ENCODE measurements at regions not wholly inside any gene's neighbourhood (a gene's known extent, or its start where the extent isn't known, plus 50 kb on each side); places are given as distances from the start of the nearest gene placed in this dataset.

- Mint-ChIP-seq H3K4me1 (no peaks in the 10 kb centered on the region), H3K9me3 (no peaks in the 10 kb centered on the region), H3K4me3 (no peak overlapping the region), H3K27ac (no peak overlapping the region), H3K36me3 (no peaks in the 10 kb centered on the region), H3K27me3 (peaks cover 24% of the 10 kb centered on the region)
- no peak for ATAC-seq
These were observed 358.0 kb downstream of the ENC1 start for GRCh38 chr5:74282490-74282889.

DNA sequence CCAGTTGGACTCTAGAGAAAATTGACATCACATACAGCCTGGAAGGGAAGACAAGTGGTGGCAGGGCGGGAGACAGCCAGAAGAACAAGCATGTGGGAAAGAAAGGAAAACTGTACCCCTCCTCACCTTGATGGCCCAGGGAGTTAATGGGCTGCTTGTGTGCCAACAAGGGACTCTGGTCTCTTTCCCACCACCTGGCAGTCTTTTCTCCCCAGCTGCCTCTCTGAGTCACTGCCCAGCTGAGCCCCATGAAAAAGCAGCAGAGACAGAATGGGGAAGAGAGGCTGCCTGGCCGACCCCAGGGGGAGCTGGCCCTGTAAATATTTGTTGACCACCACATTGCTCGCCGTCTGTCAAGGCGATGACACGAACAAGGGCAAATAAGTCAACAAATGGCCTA lies 359.4 kb downstream of the ENC1 start:
- H3K4me1 Mint-ChIP-seq = no peaks in the 10 kb centered on the region
- H3K27me3 Mint-ChIP-seq = peaks cover 37% of the 10 kb centered on the region
- H3K9me3 Mint-ChIP-seq = no peaks in the 10 kb centered on the region
- H3K27ac Mint-ChIP-seq = no peak overlapping the region
- H3K36me3 Mint-ChIP-seq = no peaks in the 10 kb centered on the region
- no peak for ATAC-seq
- no peak overlapping the region for H3K4me3 Mint-ChIP-seq

DNA sequence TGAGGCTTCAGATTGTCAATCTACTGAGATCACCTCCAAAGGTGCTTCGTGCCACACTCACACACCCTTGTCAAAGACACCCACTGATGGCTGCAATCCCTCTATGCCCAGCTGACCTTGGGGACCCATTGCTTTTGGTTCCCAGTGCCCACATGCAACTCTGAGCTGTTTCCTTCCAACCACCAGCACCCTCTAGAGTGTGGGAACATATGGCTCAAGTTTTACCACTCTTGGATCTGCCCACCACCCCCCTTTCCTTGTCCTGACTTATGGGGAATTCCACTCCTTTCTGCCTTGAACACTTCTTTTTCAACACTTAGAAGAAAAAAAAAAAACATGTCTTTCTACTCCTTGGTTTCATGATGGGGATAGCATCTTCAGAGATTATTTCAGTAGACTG lies 360.2 kb downstream of the ENC1 start:
- no peak overlapping the region for H3K4me3 Mint-ChIP-seq
- H3K27me3 Mint-ChIP-seq = peaks cover 39% of the 10 kb centered on the region
- H3K9me3 Mint-ChIP-seq = no peaks in the 10 kb centered on the region
- H3K27ac Mint-ChIP-seq = no peak overlapping the region
- H3K36me3 Mint-ChIP-seq = no peaks in the 10 kb centered on the region
- H3K4me1 Mint-ChIP-seq = no peaks in the 10 kb centered on the region
- no peak for ATAC-seq

DNA sequence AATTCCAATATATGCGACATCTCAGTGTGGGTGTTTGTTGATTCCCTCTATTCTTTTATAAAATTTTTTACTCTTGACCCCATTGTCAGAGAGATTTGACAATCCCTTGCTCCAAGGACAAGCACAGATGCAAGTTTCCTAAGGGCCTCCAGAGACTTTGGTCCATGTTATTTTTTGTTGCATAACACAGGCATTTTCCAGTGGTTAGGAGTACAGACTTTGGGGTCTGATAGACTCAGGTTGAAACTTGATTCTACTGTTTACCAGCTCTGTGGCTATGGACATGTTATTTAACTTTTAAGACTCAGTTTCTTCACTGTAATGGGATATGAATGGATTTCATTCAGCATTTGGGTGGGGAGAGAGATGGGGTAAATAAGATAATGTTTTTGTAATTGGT lies 361.3 kb downstream of the ENC1 start:
- no peak for ATAC-seq

GRCh38 chr5:74277418-74277817 lies 363.1 kb downstream of the ENC1 start:
- ATAC-seq = no peak
- peaks cover 30% of the 10 kb centered on the region for H3K27me3 Mint-ChIP-seq
- H3K36me3 Mint-ChIP-seq = no peaks in the 10 kb centered on the region
- no peak overlapping the region for H3K27ac Mint-ChIP-seq
- H3K9me3 Mint-ChIP-seq = no peaks in the 10 kb centered on the region
- no peaks in the 10 kb centered on the region for H3K4me1 Mint-ChIP-seq
- H3K4me3 Mint-ChIP-seq = no peak overlapping the region

More for the DNA sequence above, 361.3 kb downstream of the ENC1 start:
- Mint-ChIP-seq H3K4me1 (no peaks in the 10 kb centered on the region), H3K9me3 (no peaks in the 10 kb centered on the region), H3K36me3 (no peaks in the 10 kb centered on the region), H3K4me3 (no peak overlapping the region), H3K27ac (no peak overlapping the region), H3K27me3 (peaks cover 32% of the 10 kb centered on the region)

GRCh38 chr5:74275171-74275992 lies 365.1 kb downstream of the ENC1 start:
- ATAC-seq = no peak
- Mint-ChIP-seq H3K27ac (no peak overlapping the region), H3K9me3 (no peaks in the 10 kb centered on the region), H3K36me3 (no peaks in the 10 kb centered on the region), H3K4me3 (no peak overlapping the region), H3K4me1 (no peaks in the 10 kb centered on the region), H3K27me3 (peaks cover 30% of the 10 kb centered on the region)

- Mint-ChIP-seq H3K4me1 (no peaks in the 10 kb centered on the region), H3K27ac (no peak overlapping the region), H3K27me3 (peaks cover 33% of the 10 kb centered on the region), H3K36me3 (no peaks in the 10 kb centered on the region), H3K9me3 (no peaks in the 10 kb centered on the region), H3K4me3 (no peak overlapping the region)
- ATAC-seq = no peak
These were observed 366.2 kb downstream of the ENC1 start for GRCh38 chr5:74274326-74274725.

DNA sequence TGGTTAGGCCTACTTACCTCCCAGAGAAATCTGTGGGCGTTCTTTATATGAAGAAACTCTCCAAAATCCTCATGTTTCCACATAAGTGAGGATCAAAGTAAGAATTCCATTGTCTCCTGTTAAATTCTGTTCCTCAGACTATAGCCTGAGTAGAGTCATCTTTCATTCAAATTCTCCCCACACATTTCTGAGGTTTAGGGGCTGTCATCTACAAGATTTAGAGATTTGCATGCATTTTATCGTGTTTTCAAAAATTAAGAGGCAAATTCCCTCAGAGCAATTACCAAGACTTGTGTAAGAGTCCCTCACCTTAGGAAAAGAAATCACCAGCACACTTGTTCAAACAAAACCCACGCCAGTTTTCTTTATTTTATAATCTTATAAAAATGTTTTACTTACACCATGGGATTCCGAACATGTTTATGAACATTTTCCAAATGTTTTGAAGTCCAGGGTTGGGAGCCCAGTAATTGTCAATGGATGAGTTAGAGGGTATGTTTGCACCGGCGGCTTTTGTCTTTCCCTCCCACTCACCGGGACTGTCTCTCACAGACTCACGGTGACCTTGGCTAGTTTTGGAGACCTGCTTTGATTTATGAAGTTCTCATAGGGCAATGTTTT lies 367.6 kb downstream of the ENC1 start:
- no peak overlapping the region for H3K27ac Mint-ChIP-seq
- no peaks in the 10 kb centered on the region for H3K4me1 Mint-ChIP-seq
- ATAC-seq = no peak
- H3K36me3 Mint-ChIP-seq = no peaks in the 10 kb centered on the region
- no peaks in the 10 kb centered on the region for H3K9me3 Mint-ChIP-seq
- H3K4me3 Mint-ChIP-seq = no peak overlapping the region
- peaks cover 25% of the 10 kb centered on the region for H3K27me3 Mint-ChIP-seq

DNA sequence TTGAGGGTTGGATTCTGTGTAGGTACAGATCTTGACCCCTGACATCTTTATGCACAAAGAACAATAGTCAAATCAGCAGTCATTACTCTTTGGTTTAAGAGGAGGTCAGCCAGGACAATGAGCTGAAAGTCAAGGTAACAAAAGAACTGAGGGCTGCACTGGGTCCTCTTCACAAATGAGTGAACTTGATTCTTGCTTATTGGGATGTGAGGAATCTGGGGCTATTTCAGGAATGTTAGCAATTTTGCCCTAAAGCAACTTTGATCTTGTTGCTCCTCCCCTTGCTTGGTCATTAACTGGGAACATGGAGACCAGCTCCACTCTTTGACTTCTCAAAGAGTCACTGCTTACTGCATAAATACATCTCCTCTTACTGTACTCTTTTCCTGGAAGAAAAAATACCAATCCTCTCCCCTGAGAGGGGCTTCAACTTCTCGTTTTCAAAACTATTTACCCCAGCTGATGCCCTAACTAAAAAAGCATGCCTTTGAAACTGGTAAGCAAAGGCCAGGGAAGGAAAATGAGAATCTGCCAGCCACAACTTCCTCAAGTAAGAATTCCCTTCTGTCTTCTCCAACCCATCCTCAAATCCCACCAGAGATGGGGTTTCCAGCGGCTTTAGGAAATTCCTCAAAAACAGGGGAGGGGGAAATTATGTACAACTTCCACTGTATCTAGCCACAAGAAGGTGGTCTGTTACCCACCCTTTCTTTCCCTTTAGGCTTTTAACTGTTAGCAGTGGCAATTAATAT lies 368.3 kb downstream of the ENC1 start:
- H3K27ac Mint-ChIP-seq = no peak overlapping the region
- peaks cover 22% of the 10 kb centered on the region for H3K27me3 Mint-ChIP-seq

DNA sequence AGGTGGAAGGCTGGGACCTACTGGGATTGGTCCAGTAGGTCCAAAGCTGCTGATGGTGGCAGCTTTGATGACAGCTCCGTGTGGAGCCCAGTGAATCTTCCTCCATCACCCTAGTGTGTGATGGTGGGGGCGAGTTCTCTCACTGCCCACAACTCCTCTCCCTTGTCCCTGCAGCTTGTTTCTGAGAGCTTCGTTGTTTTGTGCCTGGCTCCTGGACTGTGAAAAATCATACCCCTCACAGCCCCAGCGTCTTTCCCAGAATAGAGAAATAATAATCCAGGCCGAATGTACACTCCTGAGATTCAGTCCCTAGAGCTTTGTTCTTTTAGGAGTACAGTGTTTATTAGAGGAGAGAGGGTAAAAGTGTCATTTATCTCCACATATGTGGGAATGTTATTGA lies 372.2 kb downstream of the ENC1 start:
- H3K4me1 Mint-ChIP-seq = no peaks in the 10 kb centered on the region
- H3K27ac Mint-ChIP-seq = no peak overlapping the region
- no peaks in the 10 kb centered on the region for H3K36me3 Mint-ChIP-seq
- peak; percentile 13 for ATAC-seq
- H3K9me3 Mint-ChIP-seq = no peaks in the 10 kb centered on the region
- peaks cover 9% of the 10 kb centered on the region for H3K27me3 Mint-ChIP-seq
- H3K4me3 Mint-ChIP-seq = no peak overlapping the region

More for the DNA sequence above, 368.3 kb downstream of the ENC1 start:
- Mint-ChIP-seq H3K36me3 (no peaks in the 10 kb centered on the region), H3K4me3 (no peak overlapping the region), H3K9me3 (no peaks in the 10 kb centered on the region), H3K4me1 (no peaks in the 10 kb centered on the region)
- no peak for ATAC-seq

GRCh38 chr5:74266836-74267235 lies 373.7 kb downstream of the ENC1 start:
- Mint-ChIP-seq H3K36me3 (no peaks in the 10 kb centered on the region), H3K4me3 (no peak overlapping the region), H3K4me1 (no peaks in the 10 kb centered on the region), H3K27me3 (peaks cover 9% of the 10 kb centered on the region), H3K27ac (no peak overlapping the region), H3K9me3 (no peaks in the 10 kb centered on the region)
- ATAC-seq = no peak

GRCh38 chr5:74266132-74266531 lies 374.4 kb downstream of the ENC1 start:
- no peaks in the 10 kb centered on the region for H3K9me3 Mint-ChIP-seq
- no peak for ATAC-seq
- peaks cover 9% of the 10 kb centered on the region for H3K27me3 Mint-ChIP-seq
- no peak overlapping the region for H3K4me3 Mint-ChIP-seq
- H3K4me1 Mint-ChIP-seq = no peaks in the 10 kb centered on the region
- H3K36me3 Mint-ChIP-seq = no peaks in the 10 kb centered on the region
- H3K27ac Mint-ChIP-seq = no peak overlapping the region

GRCh38 chr5:74262544-74263207 lies 377.9 kb downstream of the ENC1 start:
- Mint-ChIP-seq H3K4me3 (no peak overlapping the region), H3K4me1 (peaks cover 6% of the 10 kb centered on the region)

DNA sequence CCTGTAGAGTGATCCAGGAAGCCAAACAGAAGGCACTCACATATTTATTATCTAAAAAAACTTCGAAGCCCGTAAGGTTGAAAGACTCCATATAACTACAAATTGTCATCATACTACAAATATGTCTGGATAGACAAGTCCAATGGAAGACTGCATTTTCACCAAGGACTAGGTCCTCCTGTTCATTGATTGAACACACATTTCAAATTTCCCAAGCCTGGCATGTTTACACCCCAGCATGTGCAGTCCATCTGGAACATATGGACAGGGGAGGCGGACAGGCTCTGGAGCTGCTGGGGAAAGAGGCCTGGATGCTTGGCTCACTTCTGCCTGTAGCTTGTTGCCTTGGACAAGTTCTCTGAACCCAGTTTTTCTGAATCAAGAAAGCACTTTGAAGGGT lies 378.7 kb downstream of the ENC1 start:
- Mint-ChIP-seq H3K27ac (no peak overlapping the region), H3K27me3 (peaks cover 17% of the 10 kb centered on the region), H3K4me1 (peaks cover 14% of the 10 kb centered on the region), H3K4me3 (no peak overlapping the region), H3K36me3 (no peaks in the 10 kb centered on the region), H3K9me3 (no peaks in the 10 kb centered on the region)
- no peak for ATAC-seq

More at GRCh38 chr5:74262544-74263207, 377.9 kb downstream of the ENC1 start:
- H3K27ac Mint-ChIP-seq = no peak overlapping the region
- peaks cover 10% of the 10 kb centered on the region for H3K27me3 Mint-ChIP-seq
- H3K36me3 Mint-ChIP-seq = no peaks in the 10 kb centered on the region
- no peaks in the 10 kb centered on the region for H3K9me3 Mint-ChIP-seq
- ATAC-seq = peak; percentile 21

DNA sequence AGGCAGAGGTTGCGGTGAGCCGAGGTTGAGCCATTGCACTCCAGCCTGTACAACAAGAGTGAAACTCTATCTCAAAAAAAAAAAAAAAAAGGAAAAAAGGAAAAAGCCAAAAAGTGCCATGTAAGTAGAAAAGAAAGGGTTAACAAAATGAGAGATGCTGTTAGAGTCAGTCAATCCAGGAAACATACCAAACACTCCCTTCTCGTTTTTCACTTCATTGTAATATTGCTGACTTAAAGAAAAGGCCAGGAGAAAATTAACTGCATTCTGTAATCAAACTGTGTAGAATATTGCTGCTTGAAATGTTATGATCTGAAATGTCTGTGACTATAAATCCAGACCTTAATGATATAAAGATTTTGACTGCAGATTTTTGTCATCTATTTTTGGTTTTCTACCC lies 379.1 kb downstream of the ENC1 start:
- H3K9me3 Mint-ChIP-seq = no peaks in the 10 kb centered on the region
- peaks cover 16% of the 10 kb centered on the region for H3K4me1 Mint-ChIP-seq
- no peak overlapping the region for H3K27ac Mint-ChIP-seq
- H3K27me3 Mint-ChIP-seq = peaks cover 19% of the 10 kb centered on the region
- no peak overlapping the region for H3K4me3 Mint-ChIP-seq
- ATAC-seq = no peak
- H3K36me3 Mint-ChIP-seq = no peaks in the 10 kb centered on the region

Measured in stimulated activated memory B cell treated with anti-CD40 and anti-IgM and Interleukin-4, amounts not matched to agents 10 μg/mL and 1 μg/mL and 100 μg/mL, for 72 hours (primary cell).